ENCODE measurements at regions not wholly inside any gene's neighbourhood (a gene's known extent, or its start where the extent isn't known, plus 50 kb on each side); places are given as distances from the start of the nearest gene placed in this dataset.

DNA sequence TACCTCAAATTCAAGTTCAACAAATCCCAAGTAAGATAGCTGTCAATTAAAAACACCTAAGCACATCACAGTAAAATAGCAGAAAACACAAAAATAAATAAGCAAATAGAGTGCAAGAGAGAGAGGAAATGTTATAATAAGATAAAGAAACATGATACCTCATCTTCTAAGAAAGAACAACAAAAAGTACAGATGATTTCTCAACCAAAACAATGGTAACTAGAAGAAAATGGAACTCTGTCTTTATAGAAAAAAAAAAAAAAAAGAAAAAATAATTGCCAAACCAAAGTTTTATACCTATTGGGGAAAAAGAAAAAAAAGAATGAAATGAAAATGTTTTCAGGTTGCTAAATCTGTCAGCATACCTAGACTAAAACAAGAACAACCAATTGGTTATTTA is 1253.5 kb upstream of the CDH2 start:
- DNase-seq (ENCODE audit: low spot score): no peak
- ATAC-seq: no peak
- Histone ChIP-seq H3K9ac (ENCODE audit: insufficient read depth, low read depth, low read length) (no peak overlapping the region), H2AFZ (ENCODE audit: low read length) (no peak overlapping the region), H3K27me3 (ENCODE audit: control insufficient read depth in 1 of 2, insufficient read depth in 2 of 2, low read length in 2 of 2) (no peaks in the 10 kb centered on the region; a peak in 1 of 5 replicates), H3K4me3 (replicated peaks in 1 of 3; ENCODE audit: insufficient read depth in 1 of 3, low read depth in 2 of 3, low read length in 3 of 3) (no peak overlapping the region), H3K4me1 (ENCODE audit: insufficient read depth, low read length) (no peaks in the 10 kb centered on the region), H3K79me2 (ENCODE audit: insufficient read depth, low read length) (no peaks in the 10 kb centered on the region), H3K27ac (ENCODE audit: extremely low read length, insufficient read depth, low read length) (no peak overlapping the region), H3K36me3 (replicated peaks in 1 of 2; ENCODE audit: control insufficient read depth in 1 of 2, insufficient read depth in 2 of 2, low read length in 2 of 2) (no peaks in the 10 kb centered on the region), H3K4me2 (ENCODE audit: low read depth, low read length) (no peak overlapping the region), H3K9me3 (ENCODE audit: low read length) (peaks cover 32% of the 10 kb centered on the region), H4K20me1 (ENCODE audit: insufficient read depth, low read length) (no peaks in the 10 kb centered on the region)
- no TSS peak for BruUV-seq (replicated peaks)
- no peak for FAIRE-seq
- TF ChIP-seq IKZF1 (IDR thresholded peaks at IDR 0.05) (no peak), ZNF75D (CRISPR knock-in tag; IDR thresholded peaks at IDR 0.05; ENCODE audit: borderline replicate concordance) (no peak), NFIB (CRISPR knock-in tag; IDR thresholded peaks at IDR 0.05; ENCODE audit: borderline replicate concordance) (no peak), ZNF746 (CRISPR knock-in tag; IDR thresholded peaks at IDR 0.05) (no peak), ZNF160 (CRISPR knock-in tag; IDR thresholded peaks at IDR 0.05) (no peak), MATR3 (CRISPR knock-in tag; IDR thresholded peaks at IDR 0.05) (no peak), CENPX (CRISPR knock-in tag; IDR thresholded peaks at IDR 0.05) (no peak), KLF12 (CRISPR knock-in tag; IDR thresholded peaks at IDR 0.05; ENCODE audit: borderline replicate concordance) (no peak), NONO (IDR thresholded peaks at IDR 0.05) (no peak), NONO (CRISPR knock-in tag; conservative IDR thresholded peaks at IDR 0.05) (no peak), CEBPG (CRISPR knock-in tag; IDR thresholded peaks at IDR 0.05) (no peak)
- TF ChIP-seq, protein P1, sequence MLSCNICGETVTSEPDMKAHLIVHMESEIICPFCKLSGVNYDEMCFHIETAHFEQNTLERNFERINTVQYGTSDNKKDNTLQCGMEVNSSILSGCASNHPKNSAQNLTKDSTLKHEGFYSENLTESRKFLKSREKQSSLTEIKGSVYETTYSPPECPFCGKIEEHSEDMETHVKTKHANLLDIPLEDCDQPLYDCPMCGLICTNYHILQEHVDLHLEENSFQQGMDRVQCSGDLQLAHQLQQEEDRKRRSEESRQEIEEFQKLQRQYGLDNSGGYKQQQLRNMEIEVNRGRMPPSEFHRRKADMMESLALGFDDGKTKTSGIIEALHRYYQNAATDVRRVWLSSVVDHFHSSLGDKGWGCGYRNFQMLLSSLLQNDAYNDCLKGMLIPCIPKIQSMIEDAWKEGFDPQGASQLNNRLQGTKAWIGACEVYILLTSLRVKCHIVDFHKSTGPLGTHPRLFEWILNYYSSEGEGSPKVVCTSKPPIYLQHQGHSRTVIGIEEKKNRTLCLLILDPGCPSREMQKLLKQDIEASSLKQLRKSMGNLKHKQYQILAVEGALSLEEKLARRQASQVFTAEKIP (CRISPR knock-in tag; IDR thresholded peaks at IDR 0.05; ENCODE audit: borderline replicate concordance): no peak
- in situ Hi-C loops (cut with HindIII; ENCODE audit: extremely low pct_ligation_motif_present, low pct_unique_long_range_greater_than_20kb): no loop called here
- ChIA-PET CTCF (ENCODE audit: low intra/inter-chr PET ratio, low total read pairs) (no interaction called here), POLR2A (no interaction called here)
- intact Hi-C loops (cut with micrococcal nuclease; ENCODE audit: unreplicated experiment): no loop called here
